ENCODE measurements at regions not wholly inside any gene's neighbourhood (a gene's known extent, or its start where the extent isn't known, plus 50 kb on each side); places are given as distances from the start of the nearest gene placed in this dataset.

DNA sequence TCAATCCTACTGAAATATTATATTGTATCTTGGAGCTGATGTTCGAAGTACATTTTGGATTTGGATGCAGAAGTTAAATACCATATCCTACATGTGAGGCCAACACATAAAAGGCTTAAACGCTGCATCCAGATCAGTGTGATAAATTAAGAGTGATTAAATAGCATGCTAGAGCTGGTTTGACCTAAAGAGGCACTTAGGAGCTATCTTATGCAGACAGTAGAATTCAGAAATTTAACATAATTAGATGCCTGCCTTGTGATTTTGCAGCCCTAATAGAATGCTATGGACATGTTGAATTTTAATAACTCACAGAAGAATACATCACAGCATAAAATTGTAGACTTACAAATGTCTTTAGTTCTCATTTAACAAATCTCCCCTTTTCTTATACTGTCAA, 501.2 kb upstream of the LINC00305 start:
- no peak overlapping the region for H3K4me3 ChIP-seq (ENCODE audit: low read depth, low read length)
- TF ChIP-seq CTCF (IDR thresholded peaks at IDR 0.05; ENCODE audit: insufficient read depth, low read length, missing control alignments), result no peak
- ChIA-PET CTCF (no interaction called here), POLR2A (no interaction called here)
- no peak for DNase-seq (ENCODE audit: low read depth, low spot score)

DNA sequence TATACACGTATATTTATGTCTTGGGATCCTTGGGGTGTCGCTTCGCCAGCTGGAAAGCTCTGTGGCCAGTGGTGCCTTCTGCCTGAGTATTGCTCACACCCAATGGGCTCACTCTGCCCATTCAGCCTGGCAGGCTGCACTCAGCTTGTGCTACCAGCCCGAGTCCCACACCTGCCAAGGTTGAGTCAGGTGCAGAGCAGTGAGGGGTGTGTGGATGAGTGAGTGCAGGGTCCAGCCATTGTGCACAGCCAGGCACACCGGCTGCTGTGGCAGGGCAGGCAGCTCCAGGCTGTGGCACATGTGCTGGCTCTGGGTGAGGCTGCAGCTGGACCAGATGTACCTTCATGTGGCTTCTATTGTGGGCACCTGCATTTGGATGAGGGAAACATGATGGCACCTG, 496.9 kb upstream of the LINC00305 start:
- POLR2A ChIA-PET, result no interaction called here
- H3K4me3 ChIP-seq (ENCODE audit: low read depth, low read length), result no peak overlapping the region
- DNase-seq (ENCODE audit: low read depth, low spot score), result no peak
- TF ChIP-seq CTCF (IDR thresholded peaks at IDR 0.05; ENCODE audit: insufficient read depth, low read length, missing control alignments), result no peak
- CTCF ChIA-PET, result no interaction called here

DNA sequence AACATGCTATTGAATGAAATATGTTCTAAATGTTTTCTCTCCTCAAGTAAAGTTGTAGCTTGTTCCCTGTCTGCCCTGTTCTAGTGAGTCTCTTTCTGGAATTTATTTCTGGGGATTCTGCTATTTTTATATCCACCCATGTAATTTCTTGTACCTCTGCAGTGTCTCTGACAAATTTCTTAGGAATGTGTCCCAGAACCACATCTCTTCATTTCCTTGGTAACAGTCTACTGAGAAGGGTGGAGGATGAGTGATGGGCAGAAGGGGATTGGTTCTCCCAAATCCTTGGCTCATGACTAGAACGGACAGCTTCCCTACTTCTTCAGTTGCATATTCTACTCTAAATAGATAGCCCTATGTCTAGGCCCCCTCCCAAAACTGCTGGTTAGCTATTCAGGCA, 490.6 kb upstream of the LINC00305 start:
- TF ChIP-seq CTCF (IDR thresholded peaks at IDR 0.05; ENCODE audit: insufficient read depth, low read length, missing control alignments), result no peak
- DNase-seq (ENCODE audit: low read depth, low spot score), result no peak
- ChIA-PET POLR2A (no interaction called here), CTCF (no interaction called here)
- H3K4me3 ChIP-seq (ENCODE audit: low read depth, low read length), result no peak overlapping the region

DNA sequence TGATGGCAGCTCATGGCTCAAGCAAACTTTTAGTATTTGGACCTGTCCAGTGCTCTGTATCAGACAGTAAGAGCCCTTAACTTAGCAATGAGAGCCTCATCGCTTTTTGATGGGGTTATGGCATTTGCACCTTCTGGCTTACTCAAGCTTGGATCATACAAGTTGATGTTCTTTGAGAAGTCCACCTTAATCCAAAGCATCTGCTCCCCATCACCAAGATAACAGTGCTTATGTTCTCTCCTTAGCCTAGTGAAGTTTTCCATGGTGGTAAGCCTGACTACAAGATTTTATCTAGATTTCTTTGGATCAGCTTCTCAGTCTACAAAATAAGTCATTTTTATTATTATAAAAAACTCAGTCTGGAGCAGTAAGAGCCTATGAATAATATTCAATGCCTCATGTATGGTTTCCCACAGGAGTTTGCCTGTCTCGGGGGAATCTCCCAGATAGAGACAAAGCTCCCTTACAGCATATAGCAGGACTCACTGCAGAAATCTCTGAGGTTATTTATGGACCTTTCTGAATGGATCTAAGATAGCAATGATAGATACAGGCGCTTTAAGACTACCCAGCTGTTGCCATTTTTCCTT, 472.2 kb upstream of the LINC00305 start:
- no peak for TF ChIP-seq CTCF (IDR thresholded peaks at IDR 0.05; ENCODE audit: insufficient read depth, low read length, missing control alignments)
- no peak for DNase-seq (ENCODE audit: low read depth, low spot score)
- no peak overlapping the region for H3K4me3 ChIP-seq (ENCODE audit: low read depth, low read length)
- CTCF ChIA-PET, result no interaction called here
- POLR2A ChIA-PET, result no interaction called here

GRCh38 chr18:64618390-64618789, 469.5 kb upstream of the LINC00305 start:
- no peak for TF ChIP-seq CTCF (IDR thresholded peaks at IDR 0.05; ENCODE audit: insufficient read depth, low read length, missing control alignments)
- no peak overlapping the region for H3K4me3 ChIP-seq (ENCODE audit: low read depth, low read length)
- CTCF ChIA-PET, result no interaction called here
- DNase-seq (ENCODE audit: low read depth, low spot score), result no peak
- POLR2A ChIA-PET, result no interaction called here

DNA sequence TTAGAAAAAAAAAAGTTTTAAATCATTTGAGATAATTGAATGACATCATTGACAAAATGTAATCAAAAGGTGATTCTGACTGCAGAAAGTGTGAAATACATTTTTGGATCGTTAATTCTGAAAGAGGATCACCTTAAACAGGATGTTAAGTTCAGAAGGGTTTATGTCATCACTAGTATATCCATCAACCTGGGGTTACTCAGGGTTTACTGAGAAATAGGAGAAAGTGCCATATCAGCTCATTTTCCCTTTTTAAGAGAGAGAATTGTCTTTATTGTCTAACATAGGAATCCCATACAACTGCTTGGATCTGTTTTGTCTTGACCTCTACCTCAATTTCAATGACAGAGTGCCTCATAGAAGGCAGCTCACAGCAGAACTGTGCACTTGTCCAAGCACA, 466.1 kb upstream of the LINC00305 start:
- no peak for DNase-seq (ENCODE audit: low read depth, low spot score)
- ChIA-PET POLR2A (no interaction called here), CTCF (no interaction called here)
- no peak for TF ChIP-seq CTCF (IDR thresholded peaks at IDR 0.05; ENCODE audit: insufficient read depth, low read length, missing control alignments)
- no peak overlapping the region for H3K4me3 ChIP-seq (ENCODE audit: low read depth, low read length)
